H1 (cell line): ENCODE measurements at regions not wholly inside any gene's neighbourhood (a gene's known extent, or its start where the extent isn't known, plus 50 kb on each side); places are given as distances from the start of the nearest gene placed in this dataset.

Source experiments
- CTCF ChIA-PET: fragments of 300-600 bp; sonication (Branson Sonifier 250); formaldehyde crosslinking; loops from one replicate; lab custom pipeline; 2021; ENCODE audit not compliant: partially characterized antibody; lab: Charles Lee
- POLR2A ChIA-PET: fragments of 300-600 bp; sonication (Branson Sonifier 250); formaldehyde crosslinking; loops from one replicate; lab custom pipeline; 2021; ENCODE audit warnings: inconsistent platforms; ENCODE audit not compliant: partially characterized antibody; lab: Charles Lee
- DNase-seq, 2 experiments: peaks; one replicate each; pipeline versions ENCODE4 v3.0.0 to v3.0.0-alpha.2; 2010 to 2022; ENCODE audit warnings: low spot score in 2 of 2, low read depth in 1 of 2, mixed read lengths in 1 of 2
- FAIRE-seq: peaks from 2 replicates; lab custom pipeline; 2011; peaks lifted over from hg19 to GRCh38; lab: Jason Lieb, UNC
- H2AFZ ChIP-seq: 2 replicates; pipeline ENCODE4 v1.8.1; 2012; ENCODE audit warnings: low read length, inconsistent platforms
- H2AK5ac ChIP-seq: 2 replicates; pipeline ENCODE4 v1.6.1; 2013; ENCODE audit warnings: low read depth, low read length
- H2BK120ac ChIP-seq: replicated peaks from 2 replicates; pipeline ENCODE3; 2013; ENCODE audit warnings: low read depth, low read length, inconsistent platforms
- H2BK12ac ChIP-seq: 2 replicates; pipeline ENCODE4 v1.6.1; 2013; ENCODE audit warnings: low read depth, low read length
- H2BK15ac ChIP-seq: 2 replicates; pipeline ENCODE4 v1.6.1; 2013; ENCODE audit warnings: low read length
- H2BK20ac ChIP-seq: 2 replicates; pipeline ENCODE4 v1.6.1; 2013; ENCODE audit warnings: low read length
- H2BK5ac ChIP-seq: 2 replicates; pipeline ENCODE4 v1.6.1; 2013; ENCODE audit warnings: low read depth, low read length
- H3K14ac ChIP-seq: 2 replicates; pipeline ENCODE4 v1.6.1; 2013; ENCODE audit warnings: inconsistent platforms; ENCODE audit not compliant: insufficient read length
- H3K18ac ChIP-seq: 2 replicates; pipeline ENCODE4 v1.6.1; 2013; ENCODE audit warnings: low read length; ENCODE audit errors: extremely low read depth
- H3K23ac ChIP-seq: 2 replicates; pipeline ENCODE4 v1.6.1; 2013; ENCODE audit warnings: inconsistent platforms; ENCODE audit not compliant: insufficient read length
- H3K23me2 ChIP-seq: 2 replicates; pipeline ENCODE4 v1.6.1; 2013; ENCODE audit warnings: low read depth, low read length
- H3K27ac ChIP-seq: 2 replicates; pipeline ENCODE4 v1.6.1; 2011; ENCODE audit warnings: low read depth, low read length, inconsistent platforms
- H3K27me3 ChIP-seq, 4 experiments: replicated peaks in 1 of 4; 1 replicate in 1 of 4; 2 replicates in 3 of 4; pipeline versions ENCODE4 v1.6.1 to v1.8.1; 2011 to 2013; ENCODE audit warnings: low read length in 3 of 4, mild to moderate bottlenecking in 3 of 4, inconsistent platforms in 2 of 4, mixed read lengths in 2 of 4, moderate library complexity in 1 of 4; ENCODE audit not compliant: control insufficient read depth in 3 of 4, insufficient read depth in 3 of 4; ENCODE audit errors: extremely low read depth in 1 of 4
- H3K36me3 ChIP-seq, 4 experiments: 2 replicates each; pipeline versions ENCODE4 v1.6.1 to v1.8.1; 2011 to 2013; ENCODE audit warnings: mild to moderate bottlenecking in 4 of 4, low read length in 3 of 4, moderate library complexity in 2 of 4, control low read depth in 1 of 4, inconsistent platforms in 1 of 4; ENCODE audit not compliant: insufficient read depth in 4 of 4, control insufficient read depth in 2 of 4
- H3K4ac ChIP-seq: replicated peaks from 2 replicates; pipeline ENCODE3; 2013; ENCODE audit warnings: low read length, low read depth, mixed read lengths, inconsistent platforms; ENCODE audit not compliant: insufficient read length
- H3K4me1 ChIP-seq, 4 experiments: replicated peaks in 1 of 4; 1 replicate in 1 of 4; 2 replicates in 3 of 4; pipeline versions ENCODE4 v1.6.1 to v1.8.1; 2011 to 2013; ENCODE audit warnings: low read length in 3 of 4, inconsistent platforms in 2 of 4, mixed read lengths in 1 of 4; ENCODE audit not compliant: insufficient read depth in 4 of 4, control insufficient read depth in 3 of 4
- H3K4me2 ChIP-seq, 2 experiments: 2 replicates each; pipeline versions ENCODE4 v1.6.1 to v1.8.1; 2011 to 2013; ENCODE audit warnings: low read depth in 2 of 2, low read length in 2 of 2, control low read depth in 1 of 2, inconsistent platforms in 1 of 2, mild to moderate bottlenecking in 1 of 2; ENCODE audit not compliant: insufficient read depth in 1 of 2
- H3K4me3 ChIP-seq, 4 experiments: fragments of 200-600, 300-600 bp in 1 of 4; sonication (generic), shearing (Covaris generic), sonication (Bioruptor Twin) in 1 of 4; 2 replicates each; pipeline versions ENCODE4 v1.5.1 to v1.8.1; 2011 to 2016; ENCODE audit warnings: low read length in 4 of 4, low read depth in 3 of 4, control low read depth in 2 of 4, inconsistent platforms in 2 of 4, mild to moderate bottlenecking in 2 of 4, mixed read lengths in 1 of 4, moderate library complexity in 1 of 4; ENCODE audit not compliant: insufficient read depth in 2 of 4; ENCODE audit errors: extremely low read depth in 1 of 4
- H3K56ac ChIP-seq: replicated peaks from 2 replicates; pipeline ENCODE3; 2013; ENCODE audit warnings: low read depth, mild to moderate bottlenecking, mixed read lengths, low read length, inconsistent platforms; ENCODE audit not compliant: insufficient read length
- H3K79me1 ChIP-seq: 2 replicates; pipeline ENCODE4 v1.6.1; 2013; ENCODE audit warnings: low read depth, low read length, control low read depth
- H3K79me2 ChIP-seq, 2 experiments: 2 replicates each; pipeline versions ENCODE4 v1.6.1 to v1.8.1; 2012 to 2013; ENCODE audit warnings: low read length in 2 of 2, mild to moderate bottlenecking in 2 of 2, inconsistent platforms in 1 of 2; ENCODE audit not compliant: insufficient read depth in 2 of 2, control insufficient read depth in 1 of 2
- H3K9ac ChIP-seq, 4 experiments: replicated peaks in 1 of 4; 1 replicate in 1 of 4; 2 replicates in 3 of 4; pipeline versions ENCODE4 v1.6.1 to v1.8.1; 2011 to 2013; ENCODE audit warnings: low read depth in 3 of 4, low read length in 3 of 4, control low read depth in 2 of 4, mild to moderate bottlenecking in 2 of 4, moderate library complexity in 2 of 4, inconsistent platforms in 1 of 4; ENCODE audit errors: extremely low read depth in 1 of 4
- H3K9me3 ChIP-seq, 2 experiments: 2 replicates each; pipeline versions ENCODE4 v1.6.1 to v1.8.1; 2012 to 2013; ENCODE audit warnings: mild to moderate bottlenecking in 2 of 2, moderate library complexity in 2 of 2, control low read depth in 1 of 2, inconsistent platforms in 1 of 2, low read depth in 1 of 2, low read length in 1 of 2, mixed read lengths in 1 of 2; ENCODE audit not compliant: insufficient read depth in 2 of 2
- H4K20me1 ChIP-seq, 2 experiments: replicated peaks in 1 of 2; 2 replicates each; pipeline versions ENCODE3 to v1.8.1; 2011 to 2013; ENCODE audit warnings: inconsistent platforms in 2 of 2, low read length in 2 of 2, mild to moderate bottlenecking in 1 of 2; ENCODE audit not compliant: insufficient read depth in 2 of 2, control insufficient read depth in 1 of 2
- H4K5ac ChIP-seq: 2 replicates; pipeline ENCODE4 v1.6.1; 2013; ENCODE audit warnings: low read length, low read depth, mixed read lengths, inconsistent platforms; ENCODE audit not compliant: insufficient read length
- H4K8ac ChIP-seq: 2 replicates; pipeline ENCODE4 v1.8.0; 2013; ENCODE audit warnings: mild to moderate bottlenecking, moderate library complexity, low read length, inconsistent platforms; ENCODE audit not compliant: insufficient read depth; ENCODE audit errors: extremely low read depth
- H4K91ac ChIP-seq: replicated peaks from 2 replicates; pipeline ENCODE3; 2013; ENCODE audit warnings: low read length, mixed read lengths, inconsistent platforms; ENCODE audit not compliant: insufficient read length
- ASH2L ChIP-seq: fragments of 200-600, 300-600 bp; sonication (generic); IDR thresholded peaks from one replicate; pipeline ENCODE4 v1.7.1; 2017; ENCODE audit warnings: low read length
- ATF3 ChIP-seq: IDR thresholded peaks from 2 replicates; pipeline ENCODE4 v1.6.1; 2011; ENCODE audit warnings: low read depth, mild to moderate bottlenecking, low read length; ENCODE audit not compliant: insufficient read depth
- CHD2 ChIP-seq: IDR thresholded peaks from 2 replicates; pipeline ENCODE4 v1.6.1; 2012; ENCODE audit warnings: low read length, improper control_type of control experiment
- KDM5A ChIP-seq: fragments of 200-600 bp; IDR thresholded peaks from 2 replicates; pipeline ENCODE4 v1.7.1; 2012; ENCODE audit warnings: mild to moderate bottlenecking, low read length, inconsistent platforms, mixed read lengths
- POLR2A ChIP-seq, 2 experiments: IDR thresholded peaks; 1 replicate in 1 of 2; 2 replicates in 1 of 2; pipeline ENCODE4 v1.6.1; 2011; ENCODE audit warnings: low read depth in 2 of 2, low read length in 2 of 2, mild to moderate bottlenecking in 2 of 2; ENCODE audit errors: control extremely low read depth in 1 of 2
- TCF12 ChIP-seq: IDR thresholded peaks from 2 replicates; pipeline ENCODE4 v1.6.1; 2011; ENCODE audit warnings: low read depth, mild to moderate bottlenecking, low read length
- YY1 ChIP-seq: IDR thresholded peaks from 2 replicates; pipeline ENCODE4 v1.6.1; 2011; ENCODE audit warnings: low read depth, mild to moderate bottlenecking, low read length
- WGBS, 2 experiments: shearing (Covaris generic) in 1 of 2; methylation state at CpG; one replicate each; pipeline versions ENCODE4 v1.1.6 to v1.1.7; 2013 to 2015; ENCODE audit warnings: low lambda C conversion rate in 2 of 2, mixed read lengths in 2 of 2, inconsistent platforms in 1 of 2, low coverage in 1 of 2, missing lambda C conversion rate in 1 of 2; ENCODE audit not compliant: insufficient replicate concordance in 2 of 2, insufficient coverage in 1 of 2, insufficient read length in 1 of 2; ENCODE audit errors: extremely low coverage in 1 of 2, missing lambda C conversion rate in 1 of 2; 5-methylcytosine and 5-hydroxymethylcytosine counted together
- TF ChIP-seq, protein P1 (sequence below): IDR thresholded peaks from 2 replicates; pipeline ENCODE4 v1.6.1; 2012; ENCODE audit warnings: inconsistent platforms

DNA sequence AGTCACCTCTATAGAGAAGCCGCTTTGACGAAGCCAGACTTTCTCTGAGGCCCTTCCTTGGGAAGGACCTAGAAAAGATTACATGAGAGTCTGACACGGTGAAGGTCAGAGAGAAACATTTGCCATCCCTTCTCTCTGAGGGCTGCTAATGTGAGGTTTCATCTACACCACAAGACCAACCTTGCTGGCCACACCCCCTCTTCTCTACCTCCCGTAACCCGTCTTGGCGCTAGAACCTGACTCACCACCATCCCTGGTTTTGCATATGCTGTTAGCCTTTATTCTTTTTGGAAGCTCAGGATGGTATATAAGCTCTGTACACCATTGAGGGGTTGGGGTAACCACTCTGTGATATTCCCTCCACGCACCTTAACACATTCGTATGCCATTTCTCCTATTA lies 63.6 kb downstream of the FOXF2 start:
- H3K4ac ChIP-seq: no peak overlapping the region
- H3K79me1 ChIP-seq: no peaks in the 10 kb centered on the region
- no peak for FAIRE-seq
- H3K27me3 ChIP-seq: no peaks in the 10 kb centered on the region
- CTCF ChIA-PET: interaction anchor here (0.7 kb wide), 1 partner anchor 21 kb away, joined by 3 read pairs; no protein-coding TSS in a partner anchor
- no peak overlapping the region for H3K56ac ChIP-seq
- no peaks in the 10 kb centered on the region for H4K20me1 ChIP-seq
- H2AFZ ChIP-seq: no peak overlapping the region
- H4K8ac ChIP-seq: no peak overlapping the region
- no peak overlapping the region for H3K4me2 ChIP-seq
- H4K91ac ChIP-seq: no peak overlapping the region
- H3K14ac ChIP-seq: no peak overlapping the region
- H3K9ac ChIP-seq: no peak overlapping the region
- H3K18ac ChIP-seq: no peak overlapping the region
- DNase-seq: no peak
- no peak overlapping the region for H2BK5ac ChIP-seq
- peaks cover 7% of the 10 kb centered on the region in 2 experiments for H3K9me3 ChIP-seq
- H3K27ac ChIP-seq: no peak overlapping the region
- no peak overlapping the region for H3K23ac ChIP-seq
- H2BK20ac ChIP-seq: no peak overlapping the region
- no peak overlapping the region for H2BK15ac ChIP-seq
- H2BK120ac ChIP-seq: no peak overlapping the region
- H3K4me3 ChIP-seq: no peak overlapping the region
- H4K5ac ChIP-seq: no peak overlapping the region
- no peak overlapping the region for H2BK12ac ChIP-seq
- POLR2A ChIA-PET: no interaction called here
- H3K23me2 ChIP-seq: no peaks in the 10 kb centered on the region
- peaks cover 0 to 4% (median 0%) of the 10 kb centered on the region in 4 experiments; a peak in 2 of 7 replicates for H3K4me1 ChIP-seq
- H3K36me3 ChIP-seq: peaks cover 0 to 4% (median 0%) of the 10 kb centered on the region in 4 experiments; a peak in 1 of 8 replicates
- 93% methylated on average over 8 of the region's 8 CpGs; no CpG with 5 or more reads in 1 of the 2 experiments for WGBS, 2 experiments
- no peaks in the 10 kb centered on the region for H3K79me2 ChIP-seq
- no peak overlapping the region for H2AK5ac ChIP-seq
- TF ChIP-seq KDM5A: no peak
- no peak for TF ChIP-seq TCF12
- TF ChIP-seq ATF3: no peak
- TF ChIP-seq, protein P1, sequence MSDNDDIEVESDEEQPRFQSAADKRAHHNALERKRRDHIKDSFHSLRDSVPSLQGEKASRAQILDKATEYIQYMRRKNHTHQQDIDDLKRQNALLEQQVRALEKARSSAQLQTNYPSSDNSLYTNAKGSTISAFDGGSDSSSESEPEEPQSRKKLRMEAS: no peak
- TF ChIP-seq POLR2A (IDR thresholded peaks at IDR 0.05; ENCODE audit: control extremely low read depth in 1 of 2, low read depth in 2 of 2, low read length in 2 of 2): no peak
- TF ChIP-seq YY1: no peak
- no peak for TF ChIP-seq CHD2
- no peak for TF ChIP-seq ASH2L
